ENCODE measurements at regions not wholly inside any gene's neighbourhood (a gene's known extent, or its start where the extent isn't known, plus 50 kb on each side); places are given as distances from the start of the nearest gene placed in this dataset.
"Not testable (repeated sequence)": the region's sequence is repeated elsewhere in the genome, so short reads cannot be mapped to it uniquely, and the experiment has no call there.

DNA sequence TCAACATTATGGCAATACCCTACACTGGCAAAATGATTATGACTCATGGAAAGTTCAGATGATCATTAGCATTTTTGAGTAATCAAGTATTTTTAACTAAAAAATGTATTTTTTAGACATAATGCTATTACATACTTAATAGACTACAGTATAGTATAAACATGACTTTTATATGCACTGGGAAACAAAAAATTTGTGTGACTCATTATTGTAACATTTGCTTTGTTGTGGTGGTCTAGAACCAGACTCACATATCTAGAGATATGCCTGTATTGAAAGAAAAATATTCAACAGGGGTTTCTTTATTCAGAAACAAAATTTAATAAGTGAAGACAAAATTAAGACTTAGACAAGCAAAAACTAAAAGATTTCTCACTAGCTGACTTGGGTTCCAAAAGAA, 385.3 kb upstream of the RIOK2 start:
- DNase-seq, result no peak

DNA sequence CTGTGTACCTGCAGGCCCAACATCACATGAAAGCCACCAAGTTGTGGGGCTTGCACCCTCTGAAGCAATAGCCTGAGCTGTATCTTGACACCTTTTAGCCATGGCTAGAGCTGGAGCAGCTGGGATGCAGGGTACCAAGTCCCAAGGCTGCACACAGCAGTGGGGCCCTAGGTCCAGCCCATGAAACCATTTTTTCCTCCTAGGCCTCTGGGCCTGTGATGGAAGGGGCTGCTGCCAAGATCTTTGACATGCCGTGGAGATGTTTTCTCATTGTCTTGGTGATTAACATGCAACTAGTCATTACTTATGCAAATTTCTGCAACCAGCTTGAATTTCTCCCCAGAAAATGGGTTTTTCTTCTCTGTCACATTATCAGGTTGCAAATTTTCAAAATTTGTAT, 387.2 kb upstream of the RIOK2 start:
- Mint-ChIP-seq H3K27ac (no peak overlapping the region), H3K4me3 (no peak overlapping the region), H3K36me3 (ENCODE audit: low read depth) (peaks cover 11% of the 10 kb centered on the region), H3K9me3 (peaks cover 36% of the 10 kb centered on the region), H3K27me3 (ENCODE audit: insufficient read depth) (peaks cover 2% of the 10 kb centered on the region), H3K4me1 (ENCODE audit: low read depth) (no peaks in the 10 kb centered on the region)
- TF ChIP-seq CTCF (IDR thresholded peaks at IDR 0.05), result no peak
- DNase-seq, result no peak

More for the DNA sequence above, 385.3 kb upstream of the RIOK2 start:
- Mint-ChIP-seq H3K4me3 (no peak overlapping the region), H3K36me3 (ENCODE audit: low read depth) (peaks cover 11% of the 10 kb centered on the region), H3K27me3 (ENCODE audit: insufficient read depth) (peaks cover 2% of the 10 kb centered on the region), H3K9me3 (peaks cover 36% of the 10 kb centered on the region), H3K4me1 (ENCODE audit: low read depth) (no peaks in the 10 kb centered on the region), H3K27ac (no peak overlapping the region)
- TF ChIP-seq CTCF (IDR thresholded peaks at IDR 0.05), result no peak

GRCh38 chr5:97575322-97575721, 392.3 kb upstream of the RIOK2 start:
- H3K4me3 Mint-ChIP-seq, result no peak overlapping the region
- no peaks in the 10 kb centered on the region for H3K4me1 Mint-ChIP-seq (ENCODE audit: low read depth)
- no peak for TF ChIP-seq CTCF (IDR thresholded peaks at IDR 0.05)
- H3K9me3 Mint-ChIP-seq, result peaks cover 9% of the 10 kb centered on the region
- no peak overlapping the region for H3K27ac Mint-ChIP-seq
- H3K27me3 Mint-ChIP-seq (ENCODE audit: insufficient read depth), result peaks cover 4% of the 10 kb centered on the region
- peaks cover 9% of the 10 kb centered on the region for H3K36me3 Mint-ChIP-seq (ENCODE audit: low read depth)
- no peak for DNase-seq

DNA sequence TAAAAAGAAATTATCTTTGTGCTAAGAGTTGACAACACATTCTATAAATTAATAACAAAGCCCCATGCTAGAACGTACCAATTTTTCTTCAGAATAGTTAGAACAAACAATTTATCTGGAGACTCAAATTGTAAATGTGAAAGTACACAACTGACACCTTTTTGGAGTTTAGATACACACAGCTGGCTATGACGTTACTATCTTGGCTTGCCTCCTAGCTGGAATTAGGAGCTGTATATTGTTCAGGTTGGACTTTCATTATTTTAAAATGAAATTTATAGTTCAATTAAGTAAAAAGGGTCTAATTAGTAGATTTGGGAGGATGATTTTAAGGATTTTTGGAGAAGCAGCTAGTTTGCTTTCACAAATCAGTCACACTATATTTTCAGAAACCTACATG, 393.9 kb upstream of the RIOK2 start:
- Mint-ChIP-seq H3K36me3 (ENCODE audit: low read depth) (no peaks in the 10 kb centered on the region), H3K4me1 (ENCODE audit: low read depth) (no peaks in the 10 kb centered on the region), H3K9me3 (no peaks in the 10 kb centered on the region; the same call in none of the 2 replicates), H3K27ac (no peak overlapping the region), H3K4me3 (no peak overlapping the region), H3K27me3 (ENCODE audit: insufficient read depth) (peaks cover 2% of the 10 kb centered on the region)
- DNase-seq, result no peak
- TF ChIP-seq CTCF (IDR thresholded peaks at IDR 0.05), result no peak

GRCh38 chr5:97579977-97580376, 396.9 kb upstream of the RIOK2 start:
- not testable (repeated sequence) for H3K27ac Mint-ChIP-seq; H3K4me1 Mint-ChIP-seq (ENCODE audit: low read depth); H3K36me3 Mint-ChIP-seq (ENCODE audit: low read depth); DNase-seq; H3K4me3 Mint-ChIP-seq; H3K9me3 Mint-ChIP-seq; H3K27me3 Mint-ChIP-seq (ENCODE audit: insufficient read depth)

GRCh38 chr5:97580746-97581145, 397.7 kb upstream of the RIOK2 start:
- Mint-ChIP-seq H3K36me3 (ENCODE audit: low read depth) (no peaks in the 10 kb centered on the region), H3K27ac (no peak overlapping the region), H3K4me1 (ENCODE audit: low read depth) (peaks cover 7% of the 10 kb centered on the region; the same call in 1 of the 2 replicates), H3K4me3 (no peak overlapping the region), H3K27me3 (ENCODE audit: insufficient read depth) (peaks cover 2% of the 10 kb centered on the region; the same call in 1 of the 2 replicates), H3K9me3 (no peaks in the 10 kb centered on the region; the same call in 1 of the 2 replicates)
- no peak for DNase-seq
- TF ChIP-seq CTCF (IDR thresholded peaks at IDR 0.05), result no peak

Data from HFFc6 (cell line).